ENCODE measurements at regions not wholly inside any gene's neighbourhood (a gene's known extent, or its start where the extent isn't known, plus 50 kb on each side); places are given as distances from the start of the nearest gene placed in this dataset.
"Not testable (repeated sequence)": the region's sequence is repeated elsewhere in the genome, so short reads cannot be mapped to it uniquely, and the experiment has no call there.

- TF ChIP-seq POLR2A (IDR thresholded peaks at IDR 0.05) (no peak), CTCF (IDR thresholded peaks at IDR 0.05) (no peak)
- H3K4me3 ChIP-seq (ENCODE audit: low read depth, poor library complexity, severe bottlenecking): no peak overlapping the region
- intact Hi-C loops (cut with DNase I; ENCODE audit: low total_unique reads): no loop called here
- DNase-seq (ENCODE audit: low spot score in 2 of 2): no peak
- WGBS, 2 donors: 94 to 96% methylated on average over 3 of the region's 3 CpGs
These were observed 135.0 kb upstream of the NFIA start for GRCh38 chr1:60947367-60947766.

- no peak overlapping the region for H3K4me3 ChIP-seq (ENCODE audit: low read depth, poor library complexity, severe bottlenecking)
- 72 to 74% methylated on average over 8 of the region's 8 CpGs for WGBS, 2 donors
- TF ChIP-seq POLR2A (IDR thresholded peaks at IDR 0.05) (no peak), CTCF (IDR thresholded peaks at IDR 0.05) (no peak)
- no peak for DNase-seq (ENCODE audit: low spot score in 2 of 2)
- intact Hi-C loops (cut with DNase I; ENCODE audit: low total_unique reads): no loop called here
These were observed 139.3 kb upstream of the NFIA start for GRCh38 chr1:60942896-60943638.

- H3K4me3 ChIP-seq (ENCODE audit: low read depth, poor library complexity, severe bottlenecking): no peak overlapping the region
- WGBS, 2 donors: 44 to 55% methylated on average over 2 of the region's 2 CpGs
- TF ChIP-seq CTCF (IDR thresholded peaks at IDR 0.05) (no peak), POLR2A (IDR thresholded peaks at IDR 0.05) (no peak)
- DNase-seq (ENCODE audit: low spot score in 2 of 2): no peak
- intact Hi-C loops (cut with DNase I; ENCODE audit: low total_unique reads): no loop called here
These were observed 140.1 kb upstream of the NFIA start for GRCh38 chr1:60942291-60942690.

- H3K4me3 ChIP-seq (ENCODE audit: low read depth, poor library complexity, severe bottlenecking); DNase-seq (ENCODE audit: low spot score in 2 of 2); intact Hi-C loops (cut with DNase I; ENCODE audit: low total_unique reads): not testable (repeated sequence)
- 89 to 94% methylated on average over 2 of the region's 2 CpGs for WGBS, 2 donors
These were observed 141.7 kb upstream of the NFIA start for GRCh38 chr1:60940685-60941084.

GRCh38 chr1:60937720-60938119 lies 144.6 kb upstream of the NFIA start:
- H3K4me3 ChIP-seq (ENCODE audit: low read depth, poor library complexity, severe bottlenecking): no peak overlapping the region
- 90 to 96% methylated on average over 5 of the region's 5 CpGs for WGBS, 2 donors
- intact Hi-C loops (cut with DNase I; ENCODE audit: low total_unique reads): no loop called here
- no peak for DNase-seq (ENCODE audit: low spot score in 2 of 2)
- TF ChIP-seq POLR2A (IDR thresholded peaks at IDR 0.05) (no peak), CTCF (IDR thresholded peaks at IDR 0.05) (no peak)

GRCh38 chr1:60936591-60937342 lies 145.6 kb upstream of the NFIA start:
- intact Hi-C loops (cut with DNase I; ENCODE audit: low total_unique reads): no loop called here
- DNase-seq (ENCODE audit: low spot score in 2 of 2): no peak
- TF ChIP-seq POLR2A (IDR thresholded peaks at IDR 0.05) (no peak), CTCF (IDR thresholded peaks at IDR 0.05) (no peak)
- H3K4me3 ChIP-seq (ENCODE audit: low read depth, poor library complexity, severe bottlenecking): no peak overlapping the region
- 62 to 68% methylated on average over 4 of the region's 4 CpGs for WGBS, 2 donors

Measured in lower leg skin (tissue), 4 donors.